Neutrophil (primary cell): ENCODE measurements at regions not wholly inside any gene's neighbourhood (a gene's known extent, or its start where the extent isn't known, plus 50 kb on each side); places are given as distances from the start of the nearest gene placed in this dataset.

Source experiments
- H3K27ac ChIP-seq: fragments of 200-600 bp; sonication (generic); 2 replicates; pipeline ENCODE4 v1.5.1; 2016; ENCODE audit warnings: mild to moderate bottlenecking, moderate library complexity
- H3K27me3 ChIP-seq: fragments of 200-600 bp; sonication (generic); 2 replicates; pipeline ENCODE4 v1.6.0; 2016; ENCODE audit warnings: mild to moderate bottlenecking
- H3K36me3 ChIP-seq: fragments of 200-600 bp; sonication (generic); 2 replicates; pipeline ENCODE4 v1.5.1; 2017
- H3K4me1 ChIP-seq, 2 experiments: fragments of 200-600 bp in 1 of 2; sonication (generic) in 1 of 2; 1 replicate in 1 of 2; 2 replicates in 1 of 2; pipeline versions ENCODE4 v1.5.1 to v1.6.1; 2013 to 2016; ENCODE audit warnings: low read depth in 1 of 2, low read length in 1 of 2, mild to moderate bottlenecking in 1 of 2, moderate library complexity in 1 of 2; ENCODE audit not compliant: control insufficient read depth in 1 of 2, insufficient read depth in 1 of 2
- H3K4me3 ChIP-seq, 2 experiments: fragments of 200-600 bp in 1 of 2; sonication (generic) in 1 of 2; 1 replicate in 1 of 2; 2 replicates in 1 of 2; pipeline ENCODE4 v1.5.1; 2013 to 2016; ENCODE audit warnings: low read depth in 1 of 2, low read length in 1 of 2, mild to moderate bottlenecking in 1 of 2, moderate library complexity in 1 of 2
- H3K9me3 ChIP-seq: fragments of 200-600 bp; sonication (generic); 2 replicates; pipeline ENCODE4 v1.5.1; 2016
- TF ChIP-seq, protein P1 (sequence below): fragments of 200-600 bp; sonication (generic); IDR thresholded peaks from 2 replicates; pipeline ENCODE4 v1.5.1; 2016; ENCODE audit warnings: antibody characterized with exemption

- TF ChIP-seq, protein P1, sequence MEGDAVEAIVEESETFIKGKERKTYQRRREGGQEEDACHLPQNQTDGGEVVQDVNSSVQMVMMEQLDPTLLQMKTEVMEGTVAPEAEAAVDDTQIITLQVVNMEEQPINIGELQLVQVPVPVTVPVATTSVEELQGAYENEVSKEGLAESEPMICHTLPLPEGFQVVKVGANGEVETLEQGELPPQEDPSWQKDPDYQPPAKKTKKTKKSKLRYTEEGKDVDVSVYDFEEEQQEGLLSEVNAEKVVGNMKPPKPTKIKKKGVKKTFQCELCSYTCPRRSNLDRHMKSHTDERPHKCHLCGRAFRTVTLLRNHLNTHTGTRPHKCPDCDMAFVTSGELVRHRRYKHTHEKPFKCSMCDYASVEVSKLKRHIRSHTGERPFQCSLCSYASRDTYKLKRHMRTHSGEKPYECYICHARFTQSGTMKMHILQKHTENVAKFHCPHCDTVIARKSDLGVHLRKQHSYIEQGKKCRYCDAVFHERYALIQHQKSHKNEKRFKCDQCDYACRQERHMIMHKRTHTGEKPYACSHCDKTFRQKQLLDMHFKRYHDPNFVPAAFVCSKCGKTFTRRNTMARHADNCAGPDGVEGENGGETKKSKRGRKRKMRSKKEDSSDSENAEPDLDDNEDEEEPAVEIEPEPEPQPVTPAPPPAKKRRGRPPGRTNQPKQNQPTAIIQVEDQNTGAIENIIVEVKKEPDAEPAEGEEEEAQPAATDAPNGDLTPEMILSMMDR = no peak
- Histone ChIP-seq H3K9me3 (no peaks in the 10 kb centered on the region), H3K27ac (no peak overlapping the region)
Observed at GRCh38 chr20:24892931-24893330, 56.1 kb upstream of the CST7 start.

GRCh38 chr20:24894488-24894887 lies 54.6 kb upstream of the CST7 start:
- H3K27me3 ChIP-seq = no peaks in the 10 kb centered on the region
- no peaks in the 10 kb centered on the region for H3K9me3 ChIP-seq
- H3K27ac ChIP-seq = no peak overlapping the region
- no peaks in the 10 kb centered on the region for H3K4me1 ChIP-seq
- no peaks in the 10 kb centered on the region for H3K36me3 ChIP-seq
- H3K4me3 ChIP-seq = no peak overlapping the region
- TF ChIP-seq, protein P1 = no peak

More at GRCh38 chr20:24892931-24893330, 56.1 kb upstream of the CST7 start:
- Histone ChIP-seq H3K36me3 (no peaks in the 10 kb centered on the region), H3K27me3 (no peaks in the 10 kb centered on the region), H3K4me3 (no peak overlapping the region), H3K4me1 (no peaks in the 10 kb centered on the region)

DNA sequence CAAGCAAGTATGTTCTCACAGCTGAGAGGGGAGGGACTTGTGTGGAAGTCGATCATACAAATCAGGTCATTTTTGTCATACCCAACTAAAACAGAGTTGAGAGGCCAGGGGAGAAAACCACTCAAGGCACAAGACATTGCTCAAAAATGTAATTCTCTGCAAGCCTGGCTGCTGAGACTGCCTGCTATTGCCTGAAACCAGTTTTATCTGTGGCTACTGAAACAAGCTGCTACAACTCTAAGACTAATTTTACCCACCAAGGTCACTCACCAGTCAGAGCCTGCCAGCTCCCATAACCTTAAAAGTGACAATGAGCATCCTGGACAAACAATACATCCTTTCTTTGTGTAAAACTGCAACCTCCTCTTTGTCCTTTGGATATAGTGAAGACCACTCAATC lies 54.1 kb upstream of the CST7 start:
- Histone ChIP-seq H3K9me3 (no peaks in the 10 kb centered on the region), H3K4me1 (no peaks in the 10 kb centered on the region), H3K27ac (no peak overlapping the region), H3K27me3 (no peaks in the 10 kb centered on the region), H3K36me3 (no peaks in the 10 kb centered on the region), H3K4me3 (no peak overlapping the region)
- TF ChIP-seq, protein P1 = no peak

DNA sequence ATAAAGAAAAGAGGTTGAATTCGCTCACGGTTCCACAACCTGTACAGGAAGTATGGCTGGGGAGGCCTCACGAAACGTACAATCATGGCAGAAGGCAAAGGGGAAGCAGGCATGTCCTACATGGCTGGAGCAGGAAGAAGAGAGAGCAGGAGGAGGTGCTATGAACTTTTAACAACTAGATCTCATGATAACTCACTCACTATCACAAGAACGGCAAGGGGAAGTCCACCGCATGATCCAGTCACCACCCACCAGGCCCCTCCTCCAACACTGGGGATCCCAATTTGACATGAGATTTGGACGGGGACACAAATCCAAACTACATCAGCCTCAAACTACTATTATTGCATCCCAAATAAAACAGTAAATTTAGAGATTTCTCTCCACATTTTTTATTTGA lies 53.6 kb upstream of the CST7 start:
- H3K36me3 ChIP-seq = no peaks in the 10 kb centered on the region
- no peak overlapping the region for H3K27ac ChIP-seq
- no peaks in the 10 kb centered on the region for H3K27me3 ChIP-seq
- no peaks in the 10 kb centered on the region for H3K9me3 ChIP-seq
- no peaks in the 10 kb centered on the region for H3K4me1 ChIP-seq
- TF ChIP-seq, protein P1 = no peak
- H3K4me3 ChIP-seq = no peak overlapping the region

- Histone ChIP-seq H3K9me3 (no peaks in the 10 kb centered on the region), H3K27me3 (no peaks in the 10 kb centered on the region), H3K4me3 (no peak overlapping the region), H3K27ac (no peak overlapping the region), H3K4me1 (no peaks in the 10 kb centered on the region), H3K36me3 (no peaks in the 10 kb centered on the region)
- TF ChIP-seq, protein P1 = no peak
Observed at GRCh38 chr20:24895898-24896658, 53.0 kb upstream of the CST7 start.
